AG09309 (cell line): ENCODE measurements at regions not wholly inside any gene's neighbourhood (a gene's known extent, or its start where the extent isn't known, plus 50 kb on each side); places are given as distances from the start of the nearest gene placed in this dataset.

Experiments used
- DNase-seq: peaks from one replicate; pipeline ENCODE4 v3.0.0-alpha.2; 2010; ENCODE audit warnings: low read depth
- H3K4me3 ChIP-seq: 2 replicates; pipeline ENCODE4 v1.5.1; 2011; ENCODE audit warnings: mild to moderate bottlenecking, low read depth, low read length, moderate library complexity; ENCODE audit not compliant: control insufficient read depth
- CTCF ChIP-seq: IDR thresholded peaks from 2 replicates; pipeline ENCODE4 v1.5.1; 2011; ENCODE audit warnings: mild to moderate bottlenecking, low read depth, low read length, inconsistent platforms; ENCODE audit not compliant: insufficient read depth, control insufficient read depth; ENCODE audit errors: missing control alignments

DNA sequence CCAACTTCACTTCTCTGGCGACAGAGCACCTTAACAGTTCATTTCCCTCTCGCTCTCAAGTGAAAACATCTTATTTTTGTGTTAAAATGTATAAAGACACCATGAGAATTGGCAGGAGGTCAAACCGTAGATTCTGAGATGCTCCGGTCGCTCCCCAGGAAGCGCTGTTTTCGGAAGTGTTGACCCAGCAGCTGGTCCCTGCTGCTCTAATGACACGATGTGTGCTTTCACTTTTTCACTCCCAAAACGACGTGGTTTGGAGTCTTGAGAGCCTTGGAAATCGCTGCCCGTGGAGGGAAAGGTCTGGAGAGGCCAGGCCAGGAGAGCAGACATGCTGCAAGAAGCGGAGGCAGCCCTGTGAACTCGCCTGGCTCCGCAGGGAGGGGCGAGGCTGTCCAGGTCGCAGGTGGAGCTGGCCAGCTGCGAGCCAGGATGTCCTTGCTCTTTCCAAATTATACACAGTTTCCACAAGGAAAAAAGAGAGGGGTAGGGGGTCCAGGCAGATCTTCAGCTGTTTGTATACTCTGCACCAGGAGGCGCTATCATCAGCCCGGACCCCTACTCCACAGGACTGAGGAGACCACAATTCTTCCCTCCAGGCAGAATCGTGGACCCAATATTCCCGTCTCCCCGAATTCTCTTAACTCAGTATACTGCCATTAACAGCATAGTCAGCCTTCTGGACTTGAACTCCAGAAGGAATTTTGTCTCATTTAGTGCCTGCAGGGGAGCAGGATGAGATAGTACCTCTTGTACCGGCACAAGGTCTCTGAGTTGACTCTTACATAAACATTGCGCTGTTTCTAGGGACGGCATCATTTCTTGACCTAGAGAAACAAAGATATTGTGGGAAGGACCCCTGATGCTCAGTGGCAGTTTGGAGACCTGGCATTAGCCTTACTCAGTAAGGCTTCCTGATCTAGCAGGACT, 248.6 kb upstream of the ANKRD55 start:
- DNase-seq: no peak
- peak; percentile 12 for TF ChIP-seq CTCF
- peak overlapping the region; percentile 72 for H3K4me3 ChIP-seq

GRCh38 chr5:56480705-56481427, 247.7 kb upstream of the ANKRD55 start:
- TF ChIP-seq CTCF: no peak
- peak overlapping the region; percentile 72 for H3K4me3 ChIP-seq
- no peak for DNase-seq

GRCh38 chr5:56480078-56480704, 247.1 kb upstream of the ANKRD55 start:
- peak overlapping the region; percentile 72 for H3K4me3 ChIP-seq
- no peak for DNase-seq
- no peak for TF ChIP-seq CTCF

DNA sequence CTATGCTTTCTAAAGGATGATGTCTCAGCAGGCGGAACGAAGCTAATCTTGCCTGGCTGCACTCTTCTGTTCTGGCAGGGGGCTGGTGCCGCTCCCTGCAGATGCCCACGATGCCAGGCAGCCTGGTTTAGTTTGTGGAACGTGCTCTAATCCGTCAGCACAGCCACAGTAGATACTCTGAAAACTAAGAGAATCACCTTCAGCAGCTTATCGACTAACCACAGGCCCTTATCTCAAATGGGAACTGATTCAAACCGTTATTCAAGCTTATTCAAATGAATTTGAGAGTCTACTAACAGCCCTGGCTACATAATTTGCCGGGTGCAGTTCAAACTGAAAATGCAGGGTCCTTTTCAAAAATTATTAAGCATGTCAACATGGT, 246.6 kb upstream of the ANKRD55 start:
- TF ChIP-seq CTCF: no peak
- H3K4me3 ChIP-seq: no peak overlapping the region
- DNase-seq: no peak

GRCh38 chr5:56479126-56479525, 246.0 kb upstream of the ANKRD55 start:
- TF ChIP-seq CTCF: no peak
- no peak overlapping the region for H3K4me3 ChIP-seq
- DNase-seq: no peak

- DNase-seq: no peak
- no peak for TF ChIP-seq CTCF
- no peak overlapping the region for H3K4me3 ChIP-seq
Observed at GRCh38 chr5:56478062-56478461, 244.9 kb upstream of the ANKRD55 start.
